HG03442 (cell line): ENCODE measurements at regions not wholly inside any gene's neighbourhood (a gene's known extent, or its start where the extent isn't known, plus 50 kb on each side); places are given as distances from the start of the nearest gene placed in this dataset.

Experiments used
- ATAC-seq: cut with Tn5 transposase; IDR thresholded peaks from one replicate; pipeline ENCODE4 v1.9.1; 2021; ENCODE audit warnings: mild to moderate bottlenecking, moderate library complexity; ENCODE audit not compliant: unreplicated experiment

- ATAC-seq = no peak
Measured at GRCh38 chr2:14540015-14540414, 92.5 kb upstream of the LRATD1 start.

- no peak for ATAC-seq
Measured at GRCh38 chr2:14543284-14543683, 89.2 kb upstream of the LRATD1 start.

GRCh38 chr2:14544247-14544646 is 88.3 kb upstream of the LRATD1 start:
- ATAC-seq = no peak

DNA sequence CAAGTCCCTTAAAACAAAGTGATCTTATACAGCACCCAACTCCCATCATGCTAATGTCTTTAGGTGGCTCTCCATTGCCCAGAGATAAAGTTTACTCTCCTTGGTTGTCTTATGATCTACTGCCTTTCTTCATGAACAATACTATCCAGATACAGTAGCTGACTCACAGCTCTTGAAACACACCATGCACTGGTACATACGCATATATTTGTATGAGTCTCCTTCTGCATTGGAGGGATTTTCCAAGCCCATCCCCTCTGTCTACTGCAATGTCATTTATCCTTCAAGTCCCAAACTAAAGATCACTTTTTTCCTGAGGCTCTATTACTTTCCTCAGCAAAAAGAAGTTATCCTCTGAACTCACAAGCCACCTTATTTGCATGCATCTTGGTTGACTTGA is 84.7 kb upstream of the LRATD1 start:
- ATAC-seq = no peak

GRCh38 chr2:14550658-14551057 is 81.9 kb upstream of the LRATD1 start:
- no peak for ATAC-seq

DNA sequence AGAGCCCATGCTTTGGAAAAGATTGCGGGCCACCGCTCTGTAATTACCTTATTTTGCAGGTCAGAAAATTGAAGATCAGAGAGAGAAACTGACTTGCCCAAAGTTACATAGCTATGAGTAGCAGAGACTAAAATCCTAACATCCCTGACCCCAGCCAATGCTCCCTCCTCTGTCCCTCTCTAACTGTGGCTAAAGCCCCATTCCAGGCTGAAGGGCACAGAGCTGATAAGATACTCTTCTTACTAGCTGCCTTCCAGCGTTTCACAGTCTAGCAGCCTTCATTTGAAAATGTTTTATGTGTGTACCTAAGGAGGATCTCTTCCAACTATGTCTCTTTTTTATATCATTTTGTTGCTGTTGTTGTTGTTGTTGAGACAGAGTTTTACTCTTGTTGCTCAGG is 81.4 kb upstream of the LRATD1 start:
- no peak for ATAC-seq

DNA sequence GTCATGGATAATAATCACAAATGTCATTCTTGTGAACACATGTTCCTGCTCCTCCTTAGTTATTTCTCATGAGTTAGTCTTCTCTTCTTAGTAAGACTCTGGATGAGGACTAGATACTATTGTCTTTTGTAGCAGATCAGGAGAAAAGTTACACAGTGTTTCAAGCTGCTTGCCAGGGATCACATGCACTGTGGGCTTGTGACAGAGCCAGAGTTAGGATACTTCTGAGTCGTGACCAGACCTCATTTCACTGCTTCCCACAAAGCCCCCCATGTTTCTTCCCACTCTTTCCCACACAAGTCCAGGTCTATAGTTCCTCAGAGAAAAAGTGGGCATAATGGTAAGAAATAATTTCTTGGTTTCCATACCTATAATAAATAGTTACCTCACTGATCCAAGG is 80.2 kb upstream of the LRATD1 start:
- ATAC-seq = no peak

- no peak for ATAC-seq
Measured at GRCh38 chr2:14552818-14553217, 79.7 kb upstream of the LRATD1 start.

DNA sequence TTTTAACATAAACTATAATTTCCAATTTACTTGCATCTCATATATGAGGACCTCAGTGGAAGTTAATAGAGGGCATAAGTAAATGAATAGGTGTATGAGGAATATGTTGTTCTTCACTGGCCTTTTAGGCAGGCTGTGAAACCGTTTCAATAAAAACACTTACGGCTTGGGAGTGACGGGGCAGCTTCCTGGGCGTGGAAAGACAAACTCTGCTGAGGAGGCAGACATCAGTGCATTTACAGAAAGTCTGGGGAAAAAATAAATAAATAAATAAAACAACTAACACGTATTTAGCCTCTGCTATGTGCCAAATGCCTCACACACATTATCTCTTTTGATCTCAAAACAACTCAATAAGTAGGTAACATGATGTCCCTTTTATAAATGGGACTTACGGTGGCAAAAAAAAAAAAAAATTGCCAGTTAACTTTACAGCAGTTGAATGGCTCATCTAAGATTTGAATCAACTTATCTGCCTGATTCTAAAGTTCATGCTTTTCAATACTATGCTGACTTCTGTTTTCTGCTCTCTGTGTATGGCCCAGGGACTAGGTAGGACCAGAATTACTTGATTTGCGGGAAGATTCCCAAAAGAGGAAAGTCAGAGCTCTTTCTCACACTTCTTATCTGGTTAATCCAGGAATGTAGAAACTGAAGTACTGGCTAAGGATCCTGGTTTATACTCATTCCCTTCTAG is 77.5 kb upstream of the LRATD1 start:
- ATAC-seq = no peak

- ATAC-seq = no peak
Measured at GRCh38 chr2:14557111-14557510, 75.4 kb upstream of the LRATD1 start.

GRCh38 chr2:14557916-14558315 is 74.6 kb upstream of the LRATD1 start:
- no peak for ATAC-seq

DNA sequence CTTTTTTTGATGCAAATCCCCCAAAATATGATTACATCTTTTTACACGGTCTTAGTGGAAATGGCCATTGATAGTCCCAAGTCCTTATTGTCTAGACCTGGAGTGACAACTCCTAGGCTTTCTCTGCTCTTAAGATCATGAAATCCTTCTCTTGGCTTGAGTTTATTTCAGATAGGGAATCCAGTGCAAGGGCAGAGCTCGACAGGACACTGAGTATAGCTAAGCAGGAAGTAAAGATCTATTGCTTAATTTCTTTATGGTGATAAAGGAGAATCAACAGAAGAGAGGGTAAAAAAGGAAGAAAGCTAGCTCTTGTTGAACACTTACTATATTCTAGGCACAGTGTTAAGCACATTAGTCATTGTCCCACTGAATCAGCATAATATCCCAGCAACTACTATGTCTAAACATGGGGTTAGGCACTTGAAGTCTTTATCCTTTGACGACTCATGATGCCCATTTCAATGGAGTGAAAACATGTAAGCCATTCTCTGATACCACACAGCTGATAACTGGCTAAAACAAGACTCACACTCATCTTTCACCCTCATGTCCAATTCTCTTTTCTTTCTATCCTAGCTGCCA is 74.1 kb upstream of the LRATD1 start:
- ATAC-seq = no peak

GRCh38 chr2:14560716-14561115 is 71.8 kb upstream of the LRATD1 start:
- no peak for ATAC-seq

GRCh38 chr2:14563324-14563723 is 69.2 kb upstream of the LRATD1 start:
- no peak for ATAC-seq

DNA sequence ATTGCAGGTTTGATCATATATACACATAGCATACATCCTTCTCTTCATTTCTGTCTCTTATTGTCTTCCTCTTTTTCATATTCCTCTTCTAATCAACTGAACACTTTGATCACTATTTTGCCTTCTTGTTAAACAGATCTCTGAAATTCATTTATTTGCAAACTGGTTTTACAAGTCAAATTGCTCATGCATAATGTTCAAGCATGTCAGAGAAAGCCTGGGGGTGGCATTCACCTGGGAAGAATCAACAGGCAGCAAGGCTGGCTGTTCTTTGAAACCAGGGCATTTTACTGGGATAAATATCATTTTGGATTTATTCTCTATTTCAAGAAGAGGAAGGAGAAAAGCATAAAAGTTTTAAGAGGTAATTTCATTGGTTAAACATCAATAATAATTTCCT is 66.9 kb upstream of the LRATD1 start:
- no peak for ATAC-seq

DNA sequence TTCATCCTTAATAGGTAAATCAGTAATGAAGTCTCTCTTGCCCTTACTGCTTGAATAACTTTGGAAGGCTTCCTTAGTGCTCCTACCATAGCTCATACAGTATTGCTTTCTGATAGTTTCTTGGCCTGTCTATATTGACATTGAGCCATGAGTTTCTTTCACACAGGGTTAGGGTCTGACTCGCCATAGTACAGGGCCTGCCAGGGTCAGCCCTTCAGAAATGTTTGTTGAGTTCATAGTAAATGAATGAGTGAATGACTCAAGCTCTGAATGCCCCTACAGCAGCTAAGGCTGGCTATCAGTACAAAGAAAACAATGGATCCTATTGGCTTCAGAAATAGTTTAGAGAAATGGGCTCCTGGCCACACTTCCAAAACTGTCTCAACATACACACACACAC is 65.0 kb upstream of the LRATD1 start:
- ATAC-seq = no peak

DNA sequence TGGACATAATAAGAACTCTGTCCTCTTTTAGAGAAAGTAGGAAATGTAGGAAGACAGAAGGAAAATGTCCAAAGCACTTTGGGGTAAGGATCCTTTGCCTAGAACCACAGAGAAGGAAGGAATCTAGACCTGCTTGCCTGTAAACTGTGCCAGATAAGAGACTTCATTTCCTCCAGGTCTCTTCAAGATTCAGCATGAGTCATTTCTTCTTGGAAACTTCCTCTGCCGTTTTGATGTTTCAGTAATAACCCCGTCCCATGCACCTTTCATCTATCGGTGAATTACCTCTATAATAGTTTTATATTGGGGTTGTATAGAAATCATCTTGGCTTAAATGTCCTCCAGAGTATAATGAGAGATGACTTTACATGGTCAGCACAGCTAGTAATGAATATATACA is 63.2 kb upstream of the LRATD1 start:
- ATAC-seq = no peak

DNA sequence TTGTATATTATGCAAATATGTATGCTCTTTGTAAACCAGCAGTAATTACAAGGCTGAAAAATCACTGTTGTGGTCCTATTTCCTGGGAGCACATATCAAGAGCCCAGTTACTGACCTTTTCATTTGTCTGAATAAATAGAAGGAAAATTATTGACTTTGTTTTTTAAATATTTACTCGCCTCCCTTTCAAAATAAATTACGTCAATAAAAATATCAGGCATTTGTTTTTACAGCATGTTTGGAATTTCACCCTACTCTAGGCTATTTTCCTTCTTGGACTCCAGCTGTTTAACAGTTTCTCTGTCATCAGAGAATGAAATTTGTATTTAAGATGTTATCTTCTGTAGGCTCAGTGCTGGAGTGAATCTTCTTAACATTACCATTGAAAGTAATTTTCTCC is 59.9 kb upstream of the LRATD1 start:
- no peak for ATAC-seq

GRCh38 chr2:14577843-14578242 is 54.7 kb upstream of the LRATD1 start:
- no peak for ATAC-seq
